Neural cell (in vitro differentiated cells): ENCODE measurements at regions not wholly inside any gene's neighbourhood (a gene's known extent, or its start where the extent isn't known, plus 50 kb on each side); places are given as distances from the start of the nearest gene placed in this dataset.

Source experiments
- H2AFZ ChIP-seq: fragments of 200-600, 300-800 bp; sonication (generic), shearing (Covaris generic); 2 replicates; pipeline ENCODE4 v1.6.0; 2014; ENCODE audit warnings: low read depth, mild to moderate bottlenecking, antibody characterized with exemption, low read length, moderate library complexity
- H3F3A ChIP-seq: fragments of 200-600 bp; shearing (Covaris generic); 2 replicates; pipeline ENCODE4 v1.6.1; 2016; ENCODE audit warnings: mild to moderate bottlenecking, moderate library complexity, mixed read lengths, antibody characterized with exemption, low read length; ENCODE audit not compliant: insufficient read depth, poor library complexity, severe bottlenecking
- H3K27ac ChIP-seq: fragments of 200-600, 300-800 bp; sonication (generic), shearing (Covaris generic); 2 replicates; pipeline ENCODE4 v1.5.1; 2014; ENCODE audit warnings: mild to moderate bottlenecking, low read length, moderate library complexity
- H3K27me3 ChIP-seq: fragments of 300-800, 200-600 bp; sonication (generic), shearing (Covaris generic); 2 replicates; pipeline ENCODE4 v1.6.0; 2014; ENCODE audit warnings: mild to moderate bottlenecking, low read depth, low read length, moderate library complexity; ENCODE audit not compliant: insufficient read depth
- H3K36me3 ChIP-seq: fragments of 300-800, 200-600 bp; sonication (generic), shearing (Covaris generic); 2 replicates; pipeline ENCODE4 v1.5.1; 2014; ENCODE audit warnings: mild to moderate bottlenecking, antibody characterized with exemption, low read length, moderate library complexity; ENCODE audit not compliant: insufficient read depth
- H3K4me2 ChIP-seq: fragments of 300-800, 200-600 bp; sonication (generic), shearing (Covaris generic); 2 replicates; pipeline ENCODE4 v1.6.0; 2014; ENCODE audit warnings: mild to moderate bottlenecking, low read length
- H3K4me3 ChIP-seq: fragments of 300-800, 200-600 bp; sonication (generic), shearing (Covaris generic); 2 replicates; pipeline ENCODE4 v1.5.1; 2014; ENCODE audit warnings: mild to moderate bottlenecking, low read length, moderate library complexity
- H3K79me2 ChIP-seq: fragments of 200-600 bp; shearing (Covaris generic); replicated peaks from 2 replicates; pipeline ENCODE4 v1.6.0; 2014; ENCODE audit warnings: mild to moderate bottlenecking, low read length, moderate library complexity; ENCODE audit not compliant: insufficient read depth
- H3K9ac ChIP-seq: fragments of 300-800, 200-600 bp; sonication (generic), shearing (Covaris generic); 2 replicates; pipeline ENCODE4 v1.6.1; 2016; ENCODE audit warnings: mild to moderate bottlenecking, low read length, mixed read lengths
- H3K9me2 ChIP-seq: fragments of 200-600 bp; shearing (Covaris generic); 2 replicates; pipeline ENCODE4 v1.6.1; 2016; ENCODE audit warnings: mild to moderate bottlenecking, low read length, mixed read lengths; ENCODE audit not compliant: insufficient read depth
- H3K9me3 ChIP-seq: fragments of 200-600, 300-800 bp; sonication (generic), shearing (Covaris generic); 2 replicates; pipeline ENCODE4 v1.6.1; 2016; ENCODE audit warnings: mild to moderate bottlenecking, mixed run types, low read length, moderate library complexity, mixed read lengths
- H4K20me1 ChIP-seq: fragments of 200-600 bp; shearing (Covaris generic); 2 replicates; pipeline ENCODE4 v1.6.1; 2016; ENCODE audit warnings: mild to moderate bottlenecking, mixed run types; ENCODE audit not compliant: insufficient read depth
- EP300 ChIP-seq: fragments of 450-650 bp; conservative IDR thresholded peaks from 2 replicates; pipeline ENCODE4 v1.6.1; 2014; ENCODE audit warnings: antibody characterized with exemption, mild to moderate bottlenecking, moderate library complexity; ENCODE audit not compliant: poor library complexity, severe bottlenecking
- EZH2 ChIP-seq: fragments of 200-600, 300-800 bp; shearing (Covaris generic), sonication (generic); IDR thresholded peaks from 2 replicates; pipeline ENCODE4 v1.6.1; 2014; ENCODE audit warnings: antibody characterized with exemption, low read length, borderline replicate concordance, mild to moderate bottlenecking; ENCODE audit not compliant: insufficient read depth, poor library complexity, severe bottlenecking
- MXI1 ChIP-seq: fragments of 450-650 bp; conservative IDR thresholded peaks from 2 replicates; pipeline ENCODE4 v1.6.1; 2014; ENCODE audit warnings: antibody characterized with exemption, mild to moderate bottlenecking; ENCODE audit not compliant: poor library complexity, severe bottlenecking
- POLR2AphosphoS5 ChIP-seq: IDR thresholded peaks from 2 replicates; pipeline ENCODE4 v1.6.1; 2012
- RAD21 ChIP-seq: fragments of 450-650 bp; conservative IDR thresholded peaks from 2 replicates; pipeline ENCODE4 v1.6.1; 2014; ENCODE audit warnings: antibody characterized with exemption, mild to moderate bottlenecking, moderate library complexity
- SMC3 ChIP-seq: fragments of 450-650 bp; conservative IDR thresholded peaks from 2 replicates; pipeline ENCODE4 v1.6.1; 2014; ENCODE audit warnings: antibody characterized with exemption, mild to moderate bottlenecking, moderate library complexity; ENCODE audit not compliant: poor library complexity
- TAF1 ChIP-seq: IDR thresholded peaks from 2 replicates; pipeline ENCODE4 v1.6.1; 2012; ENCODE audit warnings: low read depth
- TF ChIP-seq, protein P1 (sequence below): fragments of 450-650 bp; IDR thresholded peaks from 2 replicates; pipeline ENCODE4 v1.5.1; 2014; ENCODE audit warnings: antibody characterized with exemption, mild to moderate bottlenecking, moderate library complexity; ENCODE audit not compliant: poor library complexity, severe bottlenecking
- TF ChIP-seq, protein P2 (sequence below): IDR thresholded peaks from 2 replicates; pipeline ENCODE4 v1.6.1; 2012; ENCODE audit warnings: borderline replicate concordance

DNA sequence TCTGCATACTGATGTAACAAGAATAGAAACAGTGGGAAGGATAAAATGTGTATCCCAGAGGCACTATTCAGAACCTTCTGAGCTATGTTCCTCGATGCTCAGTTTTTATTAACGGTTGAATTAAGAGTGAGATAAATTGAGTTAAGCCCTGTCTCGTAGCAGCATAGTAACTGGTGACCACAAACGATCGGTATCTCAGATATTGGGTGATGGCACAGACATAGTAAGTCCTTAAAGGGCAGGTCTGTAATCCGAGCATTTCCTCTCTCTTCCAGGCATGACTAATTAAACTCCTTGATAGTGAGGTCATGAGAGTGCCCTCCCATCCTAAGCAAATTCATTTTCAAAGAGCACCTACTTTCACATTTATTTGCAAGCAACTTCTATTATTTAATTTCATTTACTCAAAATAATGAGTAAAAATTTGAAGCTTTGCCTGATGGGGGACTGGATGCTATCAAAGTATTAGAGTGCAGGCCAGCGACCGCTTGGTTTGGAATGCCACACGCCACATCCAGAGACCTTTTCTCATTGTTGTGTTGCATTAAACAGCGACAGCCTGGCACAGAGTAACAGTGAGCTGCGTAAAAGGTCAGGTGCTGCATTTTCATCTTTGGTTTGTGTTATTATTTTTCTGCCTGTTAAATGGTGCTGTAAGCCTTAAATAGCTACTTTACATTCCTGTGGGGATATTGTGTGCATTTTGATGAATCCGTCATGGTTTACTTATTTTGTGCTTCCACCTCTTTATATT, 101.9 kb downstream of the PCDH7 start:
- Histone ChIP-seq H3K79me2 (no peaks in the 10 kb centered on the region), H2AFZ (no peak overlapping the region), H3F3A (peaks cover 4% of the 10 kb centered on the region), H3K9me2 (no peaks in the 10 kb centered on the region), H4K20me1 (no peaks in the 10 kb centered on the region), H3K9me3 (no peaks in the 10 kb centered on the region), H3K9ac (peak overlapping the region; percentile 39), H3K27ac (peak overlapping the region; percentile 84), H3K27me3 (no peaks in the 10 kb centered on the region), H3K36me3 (no peaks in the 10 kb centered on the region), H3K4me3 (no peak overlapping the region), H3K4me2 (no peak overlapping the region)
- TF ChIP-seq EP300 (no peak), MXI1 (no peak), EZH2 (no peak), SMC3 (no peak), RAD21 (no peak), POLR2AphosphoS5 (no peak), TAF1 (no peak)
- TF ChIP-seq, protein P1, sequence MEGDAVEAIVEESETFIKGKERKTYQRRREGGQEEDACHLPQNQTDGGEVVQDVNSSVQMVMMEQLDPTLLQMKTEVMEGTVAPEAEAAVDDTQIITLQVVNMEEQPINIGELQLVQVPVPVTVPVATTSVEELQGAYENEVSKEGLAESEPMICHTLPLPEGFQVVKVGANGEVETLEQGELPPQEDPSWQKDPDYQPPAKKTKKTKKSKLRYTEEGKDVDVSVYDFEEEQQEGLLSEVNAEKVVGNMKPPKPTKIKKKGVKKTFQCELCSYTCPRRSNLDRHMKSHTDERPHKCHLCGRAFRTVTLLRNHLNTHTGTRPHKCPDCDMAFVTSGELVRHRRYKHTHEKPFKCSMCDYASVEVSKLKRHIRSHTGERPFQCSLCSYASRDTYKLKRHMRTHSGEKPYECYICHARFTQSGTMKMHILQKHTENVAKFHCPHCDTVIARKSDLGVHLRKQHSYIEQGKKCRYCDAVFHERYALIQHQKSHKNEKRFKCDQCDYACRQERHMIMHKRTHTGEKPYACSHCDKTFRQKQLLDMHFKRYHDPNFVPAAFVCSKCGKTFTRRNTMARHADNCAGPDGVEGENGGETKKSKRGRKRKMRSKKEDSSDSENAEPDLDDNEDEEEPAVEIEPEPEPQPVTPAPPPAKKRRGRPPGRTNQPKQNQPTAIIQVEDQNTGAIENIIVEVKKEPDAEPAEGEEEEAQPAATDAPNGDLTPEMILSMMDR: no peak
- TF ChIP-seq, protein P2, sequence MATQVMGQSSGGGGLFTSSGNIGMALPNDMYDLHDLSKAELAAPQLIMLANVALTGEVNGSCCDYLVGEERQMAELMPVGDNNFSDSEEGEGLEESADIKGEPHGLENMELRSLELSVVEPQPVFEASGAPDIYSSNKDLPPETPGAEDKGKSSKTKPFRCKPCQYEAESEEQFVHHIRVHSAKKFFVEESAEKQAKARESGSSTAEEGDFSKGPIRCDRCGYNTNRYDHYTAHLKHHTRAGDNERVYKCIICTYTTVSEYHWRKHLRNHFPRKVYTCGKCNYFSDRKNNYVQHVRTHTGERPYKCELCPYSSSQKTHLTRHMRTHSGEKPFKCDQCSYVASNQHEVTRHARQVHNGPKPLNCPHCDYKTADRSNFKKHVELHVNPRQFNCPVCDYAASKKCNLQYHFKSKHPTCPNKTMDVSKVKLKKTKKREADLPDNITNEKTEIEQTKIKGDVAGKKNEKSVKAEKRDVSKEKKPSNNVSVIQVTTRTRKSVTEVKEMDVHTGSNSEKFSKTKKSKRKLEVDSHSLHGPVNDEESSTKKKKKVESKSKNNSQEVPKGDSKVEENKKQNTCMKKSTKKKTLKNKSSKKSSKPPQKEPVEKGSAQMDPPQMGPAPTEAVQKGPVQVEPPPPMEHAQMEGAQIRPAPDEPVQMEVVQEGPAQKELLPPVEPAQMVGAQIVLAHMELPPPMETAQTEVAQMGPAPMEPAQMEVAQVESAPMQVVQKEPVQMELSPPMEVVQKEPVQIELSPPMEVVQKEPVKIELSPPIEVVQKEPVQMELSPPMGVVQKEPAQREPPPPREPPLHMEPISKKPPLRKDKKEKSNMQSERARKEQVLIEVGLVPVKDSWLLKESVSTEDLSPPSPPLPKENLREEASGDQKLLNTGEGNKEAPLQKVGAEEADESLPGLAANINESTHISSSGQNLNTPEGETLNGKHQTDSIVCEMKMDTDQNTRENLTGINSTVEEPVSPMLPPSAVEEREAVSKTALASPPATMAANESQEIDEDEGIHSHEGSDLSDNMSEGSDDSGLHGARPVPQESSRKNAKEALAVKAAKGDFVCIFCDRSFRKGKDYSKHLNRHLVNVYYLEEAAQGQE: no peak

DNA sequence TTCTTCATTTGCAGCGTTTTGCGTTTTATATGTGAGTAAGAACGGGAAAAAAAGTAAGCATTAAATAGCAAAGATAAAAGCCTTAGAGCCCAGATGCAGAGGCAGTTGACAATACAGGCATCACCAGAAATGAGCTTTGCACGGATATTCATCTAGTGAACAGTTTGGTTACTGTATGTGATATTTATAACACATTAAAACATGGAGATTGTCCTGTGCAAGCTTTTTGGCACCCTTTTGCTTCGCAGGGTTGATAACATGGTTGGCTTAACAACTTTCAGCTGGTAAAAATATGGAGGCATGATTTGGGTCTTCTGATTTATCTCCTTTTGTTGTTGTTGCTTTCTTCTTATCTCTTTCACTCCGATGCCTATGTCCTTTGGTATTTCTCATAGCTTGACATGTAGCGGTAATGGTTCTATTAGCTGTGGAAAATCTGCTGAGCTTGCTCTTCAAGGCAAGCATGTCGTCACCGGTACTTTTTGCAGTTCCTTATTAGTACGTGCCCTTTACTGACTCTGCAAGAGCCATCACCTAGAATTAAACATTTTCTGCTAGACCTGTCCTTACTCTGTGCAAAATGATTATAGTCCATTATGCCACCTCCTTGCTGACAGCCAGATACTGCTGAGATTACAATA, 102.9 kb downstream of the PCDH7 start:
- Histone ChIP-seq H3K27ac (peak overlapping the region; percentile 84), H3K27me3 (no peaks in the 10 kb centered on the region), H3K79me2 (no peaks in the 10 kb centered on the region), H4K20me1 (no peaks in the 10 kb centered on the region), H3K4me2 (peak overlapping the region; percentile 10), H3K4me3 (peak overlapping the region; percentile 47), H3K9me2 (no peaks in the 10 kb centered on the region), H3F3A (peaks cover 4% of the 10 kb centered on the region), H3K9me3 (no peaks in the 10 kb centered on the region), H2AFZ (no peak overlapping the region), H3K36me3 (no peaks in the 10 kb centered on the region), H3K9ac (peak overlapping the region; percentile 39)
- TF ChIP-seq SMC3 (no peak), MXI1 (no peak), EP300 (peak; percentile 68), RAD21 (no peak), POLR2AphosphoS5 (peak; percentile 69)
- TF ChIP-seq, protein P2: no peak
